ENCODE measurements at regions not wholly inside any gene's neighbourhood (a gene's known extent, or its start where the extent isn't known, plus 50 kb on each side); places are given as distances from the start of the nearest gene placed in this dataset.

- DNase-seq (ENCODE audit: low read depth), result no peak
Measured at GRCh38 chr4:137676357-137676998, 144.2 kb upstream of the PCDH18 start.

GRCh38 chr4:137674066-137674465 is 141.8 kb upstream of the PCDH18 start:
- no peak for DNase-seq (ENCODE audit: low read depth)

DNA sequence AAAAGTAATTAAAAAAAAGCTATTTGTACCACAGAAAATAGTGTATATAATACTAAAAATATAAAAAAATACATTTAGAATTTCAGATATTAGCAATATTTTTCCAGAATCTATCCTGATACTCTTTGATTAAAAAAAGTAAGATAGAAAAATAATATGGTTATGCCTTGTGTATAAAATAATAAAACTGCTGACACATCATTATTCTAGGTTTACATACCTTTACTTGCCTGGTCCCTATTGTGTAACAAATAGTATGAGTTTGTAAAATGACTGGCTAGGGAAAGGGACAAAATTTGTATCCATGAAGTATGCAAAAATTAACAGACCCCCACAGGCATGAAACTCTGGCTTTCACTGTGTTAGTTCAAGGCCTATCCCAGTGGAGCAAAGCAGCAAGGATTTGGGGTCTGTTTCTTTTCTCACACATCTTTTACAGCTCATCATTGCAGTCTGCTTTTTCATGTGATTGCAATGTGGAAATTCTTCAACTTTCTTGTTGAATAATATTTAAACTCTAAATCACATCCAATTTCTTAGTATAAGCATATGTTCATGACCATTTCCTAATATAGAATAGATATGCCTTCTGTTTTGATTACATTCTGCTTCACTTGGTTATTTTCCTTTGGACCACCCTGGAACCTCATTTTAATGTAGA is 136.7 kb upstream of the PCDH18 start:
- no peak for DNase-seq (ENCODE audit: low read depth)

DNA sequence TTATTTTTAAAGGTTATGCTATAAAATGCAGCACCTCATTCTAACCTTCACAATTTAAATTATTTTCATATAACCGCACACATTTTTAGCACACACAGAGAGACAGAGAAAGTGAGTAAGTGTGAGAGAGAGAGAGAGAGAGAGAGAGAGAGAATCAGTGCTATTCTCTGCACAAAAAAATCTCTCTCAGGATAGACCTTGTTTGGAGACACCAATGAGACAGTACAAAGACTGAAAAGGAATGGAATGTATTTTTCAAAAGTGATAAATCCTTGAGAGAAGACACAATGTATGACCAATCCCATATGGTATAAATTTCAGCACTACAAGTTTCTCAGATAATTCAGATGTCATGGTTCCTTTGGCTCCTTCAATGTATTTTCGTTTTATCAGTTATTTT is 132.1 kb upstream of the PCDH18 start:
- no peak for DNase-seq (ENCODE audit: low read depth)

DNA sequence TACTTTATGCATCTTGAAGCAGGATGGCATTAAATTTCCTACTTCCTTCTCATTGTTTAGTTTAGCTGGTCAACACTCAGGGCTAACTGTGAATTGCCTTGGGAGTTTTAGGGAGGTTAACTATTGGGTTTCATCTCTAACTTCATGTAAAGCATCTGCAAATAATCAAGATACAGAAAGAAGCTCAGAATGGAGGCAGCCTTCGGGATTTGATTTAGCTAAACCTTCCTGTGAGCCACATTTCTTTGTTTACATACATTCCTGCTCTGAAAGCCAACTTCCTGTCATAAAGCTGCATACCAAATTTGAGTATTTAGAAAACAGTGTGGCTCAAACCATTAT is 131.7 kb upstream of the PCDH18 start:
- no peak for DNase-seq (ENCODE audit: low read depth)

GRCh38 chr4:137663251-137664045 is 131.2 kb upstream of the PCDH18 start:
- no peak for DNase-seq (ENCODE audit: low read depth)

DNA sequence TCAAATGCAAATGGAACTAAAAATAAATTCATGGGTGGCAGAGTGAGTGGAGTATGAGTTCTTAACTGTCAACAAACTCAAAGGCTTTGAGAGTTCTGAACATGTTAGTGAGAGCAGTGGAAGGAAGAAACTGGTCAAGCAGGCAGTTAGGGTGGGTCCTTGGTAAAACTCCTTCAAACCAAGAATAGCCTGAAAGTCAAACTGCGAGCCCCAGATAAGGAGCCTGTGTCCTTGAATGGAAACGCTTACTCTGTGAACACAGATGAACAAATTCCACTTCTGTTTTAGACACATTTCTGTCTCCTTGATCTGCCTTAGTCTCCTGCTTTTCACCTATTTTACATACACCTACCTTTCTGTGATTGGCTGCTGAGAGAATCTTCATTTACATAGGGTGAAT is 129.4 kb upstream of the PCDH18 start:
- no peak for DNase-seq (ENCODE audit: low read depth)

- DNase-seq (ENCODE audit: low read depth), result no peak
Measured at GRCh38 chr4:137660211-137660610, 127.9 kb upstream of the PCDH18 start.

DNA sequence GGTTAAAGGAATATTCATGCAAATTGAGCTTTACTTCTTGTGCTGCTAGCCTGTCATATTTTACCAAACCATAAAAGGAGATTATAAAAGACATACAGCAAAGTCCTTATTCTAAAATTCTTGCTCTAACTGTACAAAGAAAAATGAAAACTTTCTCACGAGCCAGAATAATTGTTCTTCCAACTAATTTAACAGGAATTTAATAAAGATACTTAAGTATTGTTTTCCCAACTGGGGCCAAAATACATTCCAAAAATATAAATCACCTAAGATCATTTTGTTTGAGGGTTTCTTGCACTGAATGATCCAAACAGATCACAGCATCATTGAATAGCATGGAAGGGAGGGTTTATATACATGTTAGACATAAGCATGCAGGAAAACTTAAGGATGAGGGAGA is 127.1 kb upstream of the PCDH18 start:
- DNase-seq (ENCODE audit: low read depth), result no peak

- DNase-seq (ENCODE audit: low read depth), result no peak
Measured at GRCh38 chr4:137656661-137657060, 124.4 kb upstream of the PCDH18 start.

- no peak for DNase-seq (ENCODE audit: low read depth)
Measured at GRCh38 chr4:137655302-137655701, 123.0 kb upstream of the PCDH18 start.

DNA sequence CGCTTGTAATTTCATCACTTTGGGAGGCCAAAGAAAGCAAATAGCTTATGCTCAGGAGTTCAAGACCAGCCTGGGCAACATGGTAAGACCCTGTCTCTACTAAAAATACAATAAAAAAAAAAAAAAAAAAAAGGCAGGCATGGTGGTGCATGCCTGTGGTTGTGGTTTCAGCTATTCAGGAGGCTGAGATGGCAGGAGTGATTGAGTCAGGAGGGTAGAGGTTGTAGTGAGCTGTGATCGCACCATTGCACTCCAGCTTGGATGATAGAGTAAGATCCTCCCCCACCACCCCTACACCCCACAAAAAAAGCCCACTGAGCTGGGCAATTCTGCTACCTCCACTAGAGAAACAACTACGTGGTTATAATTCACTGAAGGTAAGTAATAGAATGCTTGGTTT is 118.8 kb upstream of the PCDH18 start:
- peak; percentile 55 for DNase-seq (ENCODE audit: low read depth)

- DNase-seq (ENCODE audit: low read depth), result no peak
Measured at GRCh38 chr4:137649711-137650450, 117.6 kb upstream of the PCDH18 start.

GRCh38 chr4:137648531-137648930 is 116.2 kb upstream of the PCDH18 start:
- DNase-seq (ENCODE audit: low read depth), result no peak

- DNase-seq (ENCODE audit: low read depth), result no peak
Measured at GRCh38 chr4:137647375-137647774, 115.1 kb upstream of the PCDH18 start.

DNA sequence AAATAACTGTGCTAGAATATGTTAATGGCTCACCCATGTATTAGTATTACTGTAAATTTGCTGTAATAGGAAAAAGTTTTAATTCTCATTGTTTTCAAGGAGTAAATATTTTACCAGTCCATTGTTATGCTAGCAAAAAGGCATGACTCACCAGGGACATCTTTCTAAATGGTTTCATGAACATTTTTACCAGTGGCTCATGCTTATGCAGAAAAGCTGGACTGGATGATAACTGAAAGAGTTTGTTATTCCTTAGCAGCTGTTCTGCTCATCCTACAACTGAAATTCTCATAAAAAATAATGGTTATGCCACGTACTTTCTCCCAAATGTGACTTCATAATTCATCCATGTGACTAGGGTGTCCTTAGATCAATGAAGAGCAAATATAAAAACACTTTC is 111.9 kb upstream of the PCDH18 start:
- DNase-seq (ENCODE audit: low read depth), result no peak

DNA sequence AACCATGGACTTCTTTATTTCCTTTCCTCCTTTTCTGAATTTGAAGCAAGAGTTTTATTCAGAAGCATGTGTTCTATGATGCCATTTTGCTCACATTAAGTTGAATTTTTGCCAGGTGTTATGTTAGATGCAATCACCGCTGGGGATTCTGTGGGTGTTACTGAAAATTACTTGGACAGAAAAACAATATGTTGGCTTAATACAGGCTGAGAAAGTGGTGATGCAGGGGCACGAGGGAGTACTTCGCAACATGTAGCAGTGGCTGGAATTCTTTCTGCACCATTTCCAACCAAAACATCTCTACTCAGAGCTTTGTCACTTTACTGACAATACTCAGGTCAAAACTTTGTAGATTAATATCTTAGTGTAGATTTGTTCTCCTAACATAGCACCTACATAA is 109.2 kb upstream of the PCDH18 start:
- DNase-seq (ENCODE audit: low read depth), result no peak

DNA sequence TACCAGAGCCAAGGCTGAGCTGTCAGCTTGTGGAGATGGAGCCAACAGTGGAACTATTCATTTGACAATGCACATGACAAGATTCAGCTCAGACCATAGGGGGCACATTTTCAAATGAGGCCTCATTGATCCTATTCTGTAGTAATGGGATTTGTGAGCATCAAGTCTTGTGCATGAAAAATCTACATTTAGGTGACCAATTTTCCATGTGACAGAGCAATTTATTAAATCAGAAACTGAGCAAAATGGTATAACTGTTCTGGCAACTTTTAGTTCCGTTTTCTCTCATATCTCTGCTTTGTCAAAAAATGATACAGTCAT is 108.5 kb upstream of the PCDH18 start:
- no peak for DNase-seq (ENCODE audit: low read depth)

DNA sequence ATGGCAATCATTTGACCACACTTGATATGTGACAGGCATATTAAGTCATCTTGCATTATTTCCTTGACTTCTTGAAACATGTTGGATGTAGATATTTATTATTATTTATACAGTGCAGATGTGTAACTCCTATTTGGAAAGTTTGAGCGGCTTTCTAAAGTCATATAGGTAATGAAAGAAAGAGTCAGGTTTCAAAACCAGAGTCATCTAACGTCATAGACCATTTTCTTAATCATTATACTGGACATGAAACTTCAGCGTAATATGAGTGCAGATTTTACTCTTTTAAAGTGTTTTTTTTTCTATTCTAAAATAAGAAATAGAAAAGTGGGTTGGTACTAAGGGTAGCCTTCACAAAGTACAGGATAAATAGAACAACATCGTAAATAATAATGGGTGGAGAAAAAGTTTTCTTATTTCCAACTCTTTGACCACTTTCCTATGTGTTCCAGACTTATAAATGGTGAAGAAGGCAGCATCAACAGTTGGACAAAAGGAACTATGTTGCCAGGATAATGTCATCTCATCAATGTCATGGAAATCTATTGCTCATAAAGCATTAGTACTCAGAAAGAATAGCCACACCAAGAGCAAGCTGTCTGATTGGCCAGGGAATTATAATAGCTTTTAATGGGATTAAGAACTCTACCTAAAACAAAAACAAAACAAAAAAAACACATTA is 108.0 kb upstream of the PCDH18 start:
- DNase-seq (ENCODE audit: low read depth), result no peak

DNA sequence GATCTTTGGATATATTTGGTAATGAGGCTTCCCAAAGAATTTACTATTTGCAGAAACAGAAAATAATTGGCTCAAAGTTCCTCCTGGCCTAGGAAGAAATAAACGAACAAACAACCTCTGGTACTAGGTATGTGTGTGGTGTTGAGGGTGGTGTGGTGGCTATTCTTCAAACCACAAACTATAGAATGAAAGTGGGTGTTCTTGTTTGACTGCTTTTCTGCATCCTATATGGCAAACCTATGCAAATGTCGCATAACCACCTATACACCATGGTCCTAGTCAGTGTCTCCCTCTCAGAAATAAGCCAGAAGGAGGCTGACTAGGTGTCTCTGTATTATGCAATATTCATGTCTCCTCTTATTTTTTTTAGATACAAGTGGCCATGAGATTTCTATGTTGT is 106.6 kb upstream of the PCDH18 start:
- no peak for DNase-seq (ENCODE audit: low read depth)

DNA sequence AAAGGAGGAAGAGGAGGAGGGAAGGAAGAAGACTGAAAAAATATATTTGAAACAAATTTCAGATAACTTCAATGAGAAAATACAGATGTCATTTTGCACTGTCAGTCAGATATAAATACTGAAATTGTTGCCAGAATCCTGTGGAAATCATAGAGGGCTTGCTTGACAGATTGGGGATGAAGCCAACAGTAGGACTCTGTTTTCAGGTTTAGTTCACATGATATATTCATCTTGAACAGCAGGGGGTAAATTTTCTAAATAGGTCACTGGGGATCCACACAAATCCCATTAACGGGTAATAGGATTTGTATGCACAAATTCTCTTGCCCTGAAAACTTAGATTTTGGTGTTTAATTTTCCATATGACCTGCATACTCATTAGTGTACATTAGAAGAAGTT is 103.3 kb upstream of the PCDH18 start:
- no peak for DNase-seq (ENCODE audit: low read depth)

GRCh38 chr4:137635108-137635507 is 102.8 kb upstream of the PCDH18 start:
- DNase-seq (ENCODE audit: low read depth), result no peak
